Heart right ventricle (tissue), 16 donors: ENCODE measurements at regions not wholly inside any gene's neighbourhood (a gene's known extent, or its start where the extent isn't known, plus 50 kb on each side); places are given as distances from the start of the nearest gene placed in this dataset.

Source experiments
- ATAC-seq, 8 donors: fragments of 200-7000 bp; cut with Tn5 transposase; one replicate each; pipeline ENCODE4 v1.9.1; 2020; ENCODE audit warnings: mild to moderate bottlenecking in 8 of 8, moderate library complexity in 8 of 8, moderate number of reproducible peaks in 1 of 8
- DNase-seq, 2 donors: peaks; one replicate each; pipeline ENCODE4 v3.0.0-alpha.2; 2020
- H3K27ac ChIP-seq, 10 donors: fragments of 200-600 bp; sonication (generic) in 2 of 10; one replicate each; pipeline versions ENCODE4 v1.5.0 to v1.8.0; 2020 to 2022; ENCODE audit warnings: mild to moderate bottlenecking in 3 of 10
- H3K27me3 ChIP-seq, 7 donors: fragments of 200-600 bp; one replicate each; pipeline ENCODE4 v1.8.0; 2021 to 2022; ENCODE audit warnings: mild to moderate bottlenecking in 2 of 7
- H3K36me3 ChIP-seq, 9 donors: fragments of 200-600 bp; sonication (generic) in 1 of 9; one replicate each; pipeline versions ENCODE4 v1.5.0 to v1.8.0; 2020 to 2022; ENCODE audit warnings: mild to moderate bottlenecking in 2 of 9
- H3K4me1 ChIP-seq, 9 donors: fragments of 200-600 bp; sonication (generic) in 1 of 9; one replicate each; pipeline versions ENCODE4 v1.5.0 to v1.8.0; 2020 to 2022; ENCODE audit warnings: mild to moderate bottlenecking in 4 of 9
- H3K4me3 ChIP-seq, 10 donors: fragments of 200-600 bp; sonication (generic) in 2 of 10; one replicate each; pipeline versions ENCODE4 v1.5.0 to v1.8.0; 2020 to 2022; ENCODE audit warnings: mild to moderate bottlenecking in 7 of 10, moderate library complexity in 2 of 10
- H3K9me3 ChIP-seq, 11 donors: fragments of 200-600 bp in 10 of 11; sonication (generic) in 2 of 11; one replicate each; pipeline versions ENCODE4 v1.5.0 to v1.8.0; 2013 to 2022; ENCODE audit warnings: mild to moderate bottlenecking in 2 of 11, control low read depth in 1 of 11, moderate library complexity in 1 of 11
- WGBS, 2 donors: extraction: QIAGEN DNeasy Blood & Tissue Kit; methylation state at CpG; one replicate each; pipeline ENCODE4 v1.1.7; 2013; ENCODE audit warnings: inconsistent platforms in 1 of 2; 5-methylcytosine and 5-hydroxymethylcytosine counted together
- intact Hi-C, 10 donors: fragments of 100-400 bp; cut with DNase I; formaldehyde crosslinking; loops; one replicate each; pipeline versions ENCODE4 v1.11.1 to v1.14.2; 2022
- TF ChIP-seq, protein P1 (sequence below), 9 donors: fragments of 200-600 bp; sonication (generic) in 2 of 9; IDR thresholded peaks; one replicate each; pipeline versions ENCODE4 v1.5.0 to v1.8.0; 2021 to 2022; ENCODE audit warnings: antibody characterized with exemption in 9 of 9, mild to moderate bottlenecking in 5 of 9, moderate library complexity in 1 of 9
- donor health status: Arrhythmogenic right ventricular cardiomyopathy.
- donor health status: ischemic (EF 13 %, LVEDD 7.1; RV severe dilation, severe dysfunction).
- donor health status: healthy with polysubstance abuse.
- donor health status: DM: no; HTN: yes; CAD: no.
- donor health status: DM: no; HTN: no; CAD: no.
- donor health status: ischemic (EF 25% LVEDD 6.9; RV normal size, moderate dysfunction).
- donor health status: ischemic (EF 25% LVEDD 5.7; RV mildly dilated, moderate dysfunction).
- donor health status: healthy.
- donor health status: DM: yes; HTN: yes; CAD: no.
- donor health status: Ischemic cardiomyopathy.
- donor health status: ischemic (EF 35%, LVEDD 5.7; RV mildly dilated, moderate dysfunction).
- donor health status: nonischemic (EF 11% LVEDD 7.7; RV severe dilation, severe dysfunction).
- donor health status: DM: yes; HTN: yes; CAD: no.
- donor health status: PGD.
- donor health status: ischemic (EF 29% LVEDD 5.4; RV normal size, mild dysfunction).
- donor health status: nonischemic (EF 23%, LVEDD 6.1; RV moderate dilation, normal function).

DNA sequence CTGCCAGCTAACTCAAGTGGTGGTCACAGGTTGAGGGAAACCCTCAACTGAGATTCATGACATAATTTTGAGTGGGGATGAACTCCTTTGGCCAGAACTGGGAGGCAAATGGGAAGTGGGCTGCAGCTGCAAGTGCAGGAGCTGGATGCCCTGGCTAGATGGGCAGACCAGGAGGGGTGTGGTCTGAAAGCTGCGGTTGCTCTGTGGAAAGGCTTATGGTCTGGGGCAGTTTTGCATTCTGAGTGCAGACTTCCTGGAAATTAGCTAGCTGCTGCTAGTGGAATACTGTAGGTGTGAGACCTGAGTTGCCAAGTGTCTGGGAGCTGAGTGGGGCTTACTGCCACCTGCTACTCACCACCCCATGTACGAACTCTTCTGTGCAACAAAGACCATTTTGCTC is 52.1 kb upstream of the NAP1L2 start:
- intact Hi-C loops: no loop called here
- Histone ChIP-seq H3K4me1 (no peaks in the 10 kb centered on the region), H3K27ac (no peak overlapping the region), H3K4me3 (no peak overlapping the region), H3K9me3 (no peaks in the 10 kb centered on the region), H3K36me3 (no peaks in the 10 kb centered on the region), H3K27me3 (peaks cover 0 to 70% (median 0%) of the 10 kb centered on the region in 7 donors)
- TF ChIP-seq, protein P1, sequence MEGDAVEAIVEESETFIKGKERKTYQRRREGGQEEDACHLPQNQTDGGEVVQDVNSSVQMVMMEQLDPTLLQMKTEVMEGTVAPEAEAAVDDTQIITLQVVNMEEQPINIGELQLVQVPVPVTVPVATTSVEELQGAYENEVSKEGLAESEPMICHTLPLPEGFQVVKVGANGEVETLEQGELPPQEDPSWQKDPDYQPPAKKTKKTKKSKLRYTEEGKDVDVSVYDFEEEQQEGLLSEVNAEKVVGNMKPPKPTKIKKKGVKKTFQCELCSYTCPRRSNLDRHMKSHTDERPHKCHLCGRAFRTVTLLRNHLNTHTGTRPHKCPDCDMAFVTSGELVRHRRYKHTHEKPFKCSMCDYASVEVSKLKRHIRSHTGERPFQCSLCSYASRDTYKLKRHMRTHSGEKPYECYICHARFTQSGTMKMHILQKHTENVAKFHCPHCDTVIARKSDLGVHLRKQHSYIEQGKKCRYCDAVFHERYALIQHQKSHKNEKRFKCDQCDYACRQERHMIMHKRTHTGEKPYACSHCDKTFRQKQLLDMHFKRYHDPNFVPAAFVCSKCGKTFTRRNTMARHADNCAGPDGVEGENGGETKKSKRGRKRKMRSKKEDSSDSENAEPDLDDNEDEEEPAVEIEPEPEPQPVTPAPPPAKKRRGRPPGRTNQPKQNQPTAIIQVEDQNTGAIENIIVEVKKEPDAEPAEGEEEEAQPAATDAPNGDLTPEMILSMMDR (IDR thresholded peaks at IDR 0.05): no peak
- WGBS, 2 donors: 43 to 64% methylated on average over 2 of the region's 2 CpGs
- no peak for DNase-seq
- no peak for ATAC-seq
